H1 (cell line): ENCODE measurements at regions not wholly inside any gene's neighbourhood (a gene's known extent, or its start where the extent isn't known, plus 50 kb on each side); places are given as distances from the start of the nearest gene placed in this dataset.

Experiments used
- CTCF ChIA-PET: fragments of 300-600 bp; sonication (Branson Sonifier 250); formaldehyde crosslinking; loops from one replicate; lab custom pipeline; 2021; ENCODE audit not compliant: partially characterized antibody; lab: Charles Lee
- POLR2A ChIA-PET: fragments of 300-600 bp; sonication (Branson Sonifier 250); formaldehyde crosslinking; loops from one replicate; lab custom pipeline; 2021; ENCODE audit warnings: inconsistent platforms; ENCODE audit not compliant: partially characterized antibody; lab: Charles Lee
- DNase-seq, 2 experiments: peaks; one replicate each; pipeline versions ENCODE4 v3.0.0 to v3.0.0-alpha.2; 2010 to 2022; ENCODE audit warnings: low spot score in 2 of 2, low read depth in 1 of 2, mixed read lengths in 1 of 2
- FAIRE-seq: peaks from 2 replicates; lab custom pipeline; 2011; peaks lifted over from hg19 to GRCh38; lab: Jason Lieb, UNC
- H2AFZ ChIP-seq: 2 replicates; pipeline ENCODE4 v1.8.1; 2012; ENCODE audit warnings: low read length, inconsistent platforms
- H2AK5ac ChIP-seq: 2 replicates; pipeline ENCODE4 v1.6.1; 2013; ENCODE audit warnings: low read depth, low read length
- H2BK120ac ChIP-seq: replicated peaks from 2 replicates; pipeline ENCODE3; 2013; ENCODE audit warnings: low read depth, low read length, inconsistent platforms
- H2BK12ac ChIP-seq: 2 replicates; pipeline ENCODE4 v1.6.1; 2013; ENCODE audit warnings: low read depth, low read length
- H2BK15ac ChIP-seq: 2 replicates; pipeline ENCODE4 v1.6.1; 2013; ENCODE audit warnings: low read length
- H2BK20ac ChIP-seq: 2 replicates; pipeline ENCODE4 v1.6.1; 2013; ENCODE audit warnings: low read length
- H2BK5ac ChIP-seq: 2 replicates; pipeline ENCODE4 v1.6.1; 2013; ENCODE audit warnings: low read depth, low read length
- H3K14ac ChIP-seq: 2 replicates; pipeline ENCODE4 v1.6.1; 2013; ENCODE audit warnings: inconsistent platforms; ENCODE audit not compliant: insufficient read length
- H3K18ac ChIP-seq: 2 replicates; pipeline ENCODE4 v1.6.1; 2013; ENCODE audit warnings: low read length; ENCODE audit errors: extremely low read depth
- H3K23ac ChIP-seq: 2 replicates; pipeline ENCODE4 v1.6.1; 2013; ENCODE audit warnings: inconsistent platforms; ENCODE audit not compliant: insufficient read length
- H3K23me2 ChIP-seq: 2 replicates; pipeline ENCODE4 v1.6.1; 2013; ENCODE audit warnings: low read depth, low read length
- H3K27ac ChIP-seq: 2 replicates; pipeline ENCODE4 v1.6.1; 2011; ENCODE audit warnings: low read depth, low read length, inconsistent platforms
- H3K27me3 ChIP-seq, 4 experiments: replicated peaks in 1 of 4; 1 replicate in 1 of 4; 2 replicates in 3 of 4; pipeline versions ENCODE4 v1.6.1 to v1.8.1; 2011 to 2013; ENCODE audit warnings: low read length in 3 of 4, mild to moderate bottlenecking in 3 of 4, inconsistent platforms in 2 of 4, mixed read lengths in 2 of 4, moderate library complexity in 1 of 4; ENCODE audit not compliant: control insufficient read depth in 3 of 4, insufficient read depth in 3 of 4; ENCODE audit errors: extremely low read depth in 1 of 4
- H3K36me3 ChIP-seq, 4 experiments: 2 replicates each; pipeline versions ENCODE4 v1.6.1 to v1.8.1; 2011 to 2013; ENCODE audit warnings: mild to moderate bottlenecking in 4 of 4, low read length in 3 of 4, moderate library complexity in 2 of 4, control low read depth in 1 of 4, inconsistent platforms in 1 of 4; ENCODE audit not compliant: insufficient read depth in 4 of 4, control insufficient read depth in 2 of 4
- H3K4ac ChIP-seq: replicated peaks from 2 replicates; pipeline ENCODE3; 2013; ENCODE audit warnings: low read length, low read depth, mixed read lengths, inconsistent platforms; ENCODE audit not compliant: insufficient read length
- H3K4me1 ChIP-seq, 4 experiments: replicated peaks in 1 of 4; 1 replicate in 1 of 4; 2 replicates in 3 of 4; pipeline versions ENCODE4 v1.6.1 to v1.8.1; 2011 to 2013; ENCODE audit warnings: low read length in 3 of 4, inconsistent platforms in 2 of 4, mixed read lengths in 1 of 4; ENCODE audit not compliant: insufficient read depth in 4 of 4, control insufficient read depth in 3 of 4
- H3K4me2 ChIP-seq, 2 experiments: 2 replicates each; pipeline versions ENCODE4 v1.6.1 to v1.8.1; 2011 to 2013; ENCODE audit warnings: low read depth in 2 of 2, low read length in 2 of 2, control low read depth in 1 of 2, inconsistent platforms in 1 of 2, mild to moderate bottlenecking in 1 of 2; ENCODE audit not compliant: insufficient read depth in 1 of 2
- H3K4me3 ChIP-seq, 4 experiments: fragments of 200-600, 300-600 bp in 1 of 4; sonication (generic), shearing (Covaris generic), sonication (Bioruptor Twin) in 1 of 4; 2 replicates each; pipeline versions ENCODE4 v1.5.1 to v1.8.1; 2011 to 2016; ENCODE audit warnings: low read length in 4 of 4, low read depth in 3 of 4, control low read depth in 2 of 4, inconsistent platforms in 2 of 4, mild to moderate bottlenecking in 2 of 4, mixed read lengths in 1 of 4, moderate library complexity in 1 of 4; ENCODE audit not compliant: insufficient read depth in 2 of 4; ENCODE audit errors: extremely low read depth in 1 of 4
- H3K56ac ChIP-seq: replicated peaks from 2 replicates; pipeline ENCODE3; 2013; ENCODE audit warnings: low read depth, mild to moderate bottlenecking, mixed read lengths, low read length, inconsistent platforms; ENCODE audit not compliant: insufficient read length
- H3K79me1 ChIP-seq: 2 replicates; pipeline ENCODE4 v1.6.1; 2013; ENCODE audit warnings: low read depth, low read length, control low read depth
- H3K79me2 ChIP-seq, 2 experiments: 2 replicates each; pipeline versions ENCODE4 v1.6.1 to v1.8.1; 2012 to 2013; ENCODE audit warnings: low read length in 2 of 2, mild to moderate bottlenecking in 2 of 2, inconsistent platforms in 1 of 2; ENCODE audit not compliant: insufficient read depth in 2 of 2, control insufficient read depth in 1 of 2
- H3K9ac ChIP-seq, 4 experiments: replicated peaks in 1 of 4; 1 replicate in 1 of 4; 2 replicates in 3 of 4; pipeline versions ENCODE4 v1.6.1 to v1.8.1; 2011 to 2013; ENCODE audit warnings: low read depth in 3 of 4, low read length in 3 of 4, control low read depth in 2 of 4, mild to moderate bottlenecking in 2 of 4, moderate library complexity in 2 of 4, inconsistent platforms in 1 of 4; ENCODE audit errors: extremely low read depth in 1 of 4
- H3K9me3 ChIP-seq, 2 experiments: 2 replicates each; pipeline versions ENCODE4 v1.6.1 to v1.8.1; 2012 to 2013; ENCODE audit warnings: mild to moderate bottlenecking in 2 of 2, moderate library complexity in 2 of 2, control low read depth in 1 of 2, inconsistent platforms in 1 of 2, low read depth in 1 of 2, low read length in 1 of 2, mixed read lengths in 1 of 2; ENCODE audit not compliant: insufficient read depth in 2 of 2
- H4K20me1 ChIP-seq, 2 experiments: replicated peaks in 1 of 2; 2 replicates each; pipeline versions ENCODE3 to v1.8.1; 2011 to 2013; ENCODE audit warnings: inconsistent platforms in 2 of 2, low read length in 2 of 2, mild to moderate bottlenecking in 1 of 2; ENCODE audit not compliant: insufficient read depth in 2 of 2, control insufficient read depth in 1 of 2
- H4K5ac ChIP-seq: 2 replicates; pipeline ENCODE4 v1.6.1; 2013; ENCODE audit warnings: low read length, low read depth, mixed read lengths, inconsistent platforms; ENCODE audit not compliant: insufficient read length
- H4K8ac ChIP-seq: 2 replicates; pipeline ENCODE4 v1.8.0; 2013; ENCODE audit warnings: mild to moderate bottlenecking, moderate library complexity, low read length, inconsistent platforms; ENCODE audit not compliant: insufficient read depth; ENCODE audit errors: extremely low read depth
- H4K91ac ChIP-seq: replicated peaks from 2 replicates; pipeline ENCODE3; 2013; ENCODE audit warnings: low read length, mixed read lengths, inconsistent platforms; ENCODE audit not compliant: insufficient read length
- BRCA1 ChIP-seq: IDR thresholded peaks from 2 replicates; pipeline ENCODE4 v1.6.1; 2012; ENCODE audit warnings: low read depth, low read length, improper control_type of control experiment
- GTF2F1 ChIP-seq: IDR thresholded peaks from 2 replicates; pipeline ENCODE4 v1.6.1; 2012; ENCODE audit warnings: low read depth, low read length, improper control_type of control experiment, borderline replicate concordance
- HDAC2 ChIP-seq, 2 experiments: fragments of 300-600 bp in 1 of 2; sonication (generic) in 1 of 2; IDR thresholded peaks; 2 replicates each; pipeline ENCODE4 v1.6.1; 2011 to 2012; ENCODE audit warnings: low read depth in 2 of 2, low read length in 2 of 2, mild to moderate bottlenecking in 2 of 2, moderate library complexity in 2 of 2, borderline replicate concordance in 1 of 2, inconsistent platforms in 1 of 2
- NANOG ChIP-seq: IDR thresholded peaks from 2 replicates; pipeline ENCODE4 v1.6.1; 2011; ENCODE audit warnings: low read length, low read depth, mild to moderate bottlenecking, inconsistent platforms; ENCODE audit not compliant: insufficient read depth, poor library complexity, severe bottlenecking
- PHF8 ChIP-seq: fragments of 200-600 bp; sonication (generic); conservative IDR thresholded peaks from 2 replicates; pipeline ENCODE4 v1.7.1; 2012; ENCODE audit warnings: low read depth, mild to moderate bottlenecking, inconsistent platforms, low read length, moderate library complexity
- SIN3A ChIP-seq, 2 experiments: IDR thresholded peaks in 1 of 2; conservative IDR thresholded peaks in 1 of 2; 2 replicates each; pipeline ENCODE4 v1.6.1; 2011 to 2012; ENCODE audit warnings: low read length in 2 of 2, improper control_type of control experiment in 1 of 2, low read depth in 1 of 2, mild to moderate bottlenecking in 1 of 2
- TAF1 ChIP-seq: IDR thresholded peaks from 2 replicates; pipeline ENCODE4 v1.6.1; 2011; ENCODE audit warnings: mild to moderate bottlenecking, low read depth, low read length
- TBP ChIP-seq: IDR thresholded peaks from 2 replicates; pipeline ENCODE4 v1.6.1; 2011; ENCODE audit warnings: low read depth, low read length, improper control_type of control experiment
- TCF12 ChIP-seq: IDR thresholded peaks from 2 replicates; pipeline ENCODE4 v1.6.1; 2011; ENCODE audit warnings: low read depth, mild to moderate bottlenecking, low read length
- WGBS, 2 experiments: shearing (Covaris generic) in 1 of 2; methylation state at CpG; one replicate each; pipeline versions ENCODE4 v1.1.6 to v1.1.7; 2013 to 2015; ENCODE audit warnings: low lambda C conversion rate in 2 of 2, mixed read lengths in 2 of 2, inconsistent platforms in 1 of 2, low coverage in 1 of 2, missing lambda C conversion rate in 1 of 2; ENCODE audit not compliant: insufficient replicate concordance in 2 of 2, insufficient coverage in 1 of 2, insufficient read length in 1 of 2; ENCODE audit errors: extremely low coverage in 1 of 2, missing lambda C conversion rate in 1 of 2; 5-methylcytosine and 5-hydroxymethylcytosine counted together
- TF ChIP-seq, protein P1 (sequence below): IDR thresholded peaks from 2 replicates; pipeline ENCODE4 v1.6.1; 2011; ENCODE audit warnings: low read length, improper control_type of control experiment

DNA sequence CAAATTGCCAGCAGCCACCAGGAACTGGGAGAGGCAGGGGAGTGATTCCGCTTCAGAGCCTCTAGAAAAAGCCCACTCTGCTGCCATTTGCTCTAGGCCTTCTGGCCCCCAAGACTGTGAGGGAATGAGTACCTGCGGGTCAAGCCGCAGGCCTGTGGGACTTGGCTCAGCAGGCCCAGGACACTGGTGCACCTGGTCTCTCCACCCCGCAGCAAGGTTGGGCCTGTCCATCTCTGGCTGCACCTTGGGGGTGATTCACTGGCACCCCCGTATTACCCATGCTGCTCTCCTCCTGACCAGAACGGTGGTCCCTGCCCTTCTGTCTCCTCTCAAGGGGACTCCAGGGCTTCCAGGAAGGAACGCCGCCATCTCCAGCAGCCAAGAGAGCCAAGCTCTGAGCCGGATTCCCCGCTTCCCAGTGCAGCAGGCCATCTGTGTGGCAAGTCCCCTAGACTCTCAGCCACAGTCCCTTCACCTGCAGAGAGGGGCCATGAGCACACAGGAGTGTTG lies 78.4 kb upstream of the OLFM1 start:
- WGBS, 2 experiments: 82% methylated on average over 7 of the region's 10 CpGs; no CpG with 5 or more reads in 1 of the 2 experiments
- no peak overlapping the region for H3K9ac ChIP-seq
- no peaks in the 10 kb centered on the region for H3K79me2 ChIP-seq
- no peak overlapping the region for H3K4me2 ChIP-seq
- H4K20me1 ChIP-seq: no peaks in the 10 kb centered on the region
- H3K23ac ChIP-seq: no peak overlapping the region
- no peak overlapping the region for H3K18ac ChIP-seq
- no peak overlapping the region for H3K4ac ChIP-seq
- H4K91ac ChIP-seq: no peak overlapping the region
- no peaks in the 10 kb centered on the region for H3K27me3 ChIP-seq
- DNase-seq: no peak
- no peak overlapping the region for H3K4me3 ChIP-seq
- H2AFZ ChIP-seq: no peak overlapping the region
- no peak overlapping the region for H3K56ac ChIP-seq
- H2BK20ac ChIP-seq: no peak overlapping the region
- no peak overlapping the region for H3K27ac ChIP-seq
- H2BK12ac ChIP-seq: no peak overlapping the region
- no peak for FAIRE-seq
- no peaks in the 10 kb centered on the region for H3K79me1 ChIP-seq
- no peak overlapping the region for H2BK5ac ChIP-seq
- H3K9me3 ChIP-seq: peaks cover 3% of the 10 kb centered on the region in 2 experiments; a peak in 2 of 4 replicates
- H4K8ac ChIP-seq: 0 out of 2 replicates have a peak overlapping the region, but pooled peaks have one; percentile 3
- peaks cover 4% of the 10 kb centered on the region; the same call in 1 of the 2 replicates for H3K23me2 ChIP-seq
- CTCF ChIA-PET: interaction anchor here (1.2 to 1.4 kb wide), 2 partner anchors 27 to 48 kb away, joined by 3 to 4 read pairs; no protein-coding TSS in a partner anchor
- no peak overlapping the region for H3K14ac ChIP-seq
- H2BK120ac ChIP-seq: no peak overlapping the region
- H4K5ac ChIP-seq: no peak overlapping the region
- H2BK15ac ChIP-seq: no peak overlapping the region; the same call in 1 of the 2 replicates
- POLR2A ChIA-PET: no interaction called here
- no peak overlapping the region for H2AK5ac ChIP-seq
- H3K36me3 ChIP-seq: no peaks in the 10 kb centered on the region
- peaks cover 0 to 6% (median 2%) of the 10 kb centered on the region in 4 experiments; a peak in 4 of 7 replicates for H3K4me1 ChIP-seq
- no peak for TF ChIP-seq PHF8
- no peak for TF ChIP-seq GTF2F1
- TF ChIP-seq TAF1: no peak
- TF ChIP-seq NANOG: no peak
- TF ChIP-seq TCF12: no peak
- TF ChIP-seq BRCA1: no peak
- TF ChIP-seq SIN3A (conservative IDR thresholded peaks at IDR 0.05 in 1 of 2, IDR thresholded peaks at IDR 0.05 in 1 of 2; ENCODE audit: low read depth in 1 of 2, low read length in 2 of 2): no peak
- no peak for TF ChIP-seq TBP
- no peak for TF ChIP-seq HDAC2 (IDR thresholded peaks at IDR 0.05; ENCODE audit: borderline replicate concordance in 1 of 2, low read depth in 2 of 2, low read length in 2 of 2)
- TF ChIP-seq, protein P1, sequence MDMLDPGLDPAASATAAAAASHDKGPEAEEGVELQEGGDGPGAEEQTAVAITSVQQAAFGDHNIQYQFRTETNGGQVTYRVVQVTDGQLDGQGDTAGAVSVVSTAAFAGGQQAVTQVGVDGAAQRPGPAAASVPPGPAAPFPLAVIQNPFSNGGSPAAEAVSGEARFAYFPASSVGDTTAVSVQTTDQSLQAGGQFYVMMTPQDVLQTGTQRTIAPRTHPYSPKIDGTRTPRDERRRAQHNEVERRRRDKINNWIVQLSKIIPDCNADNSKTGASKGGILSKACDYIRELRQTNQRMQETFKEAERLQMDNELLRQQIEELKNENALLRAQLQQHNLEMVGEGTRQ: no peak
